ENCODE measurements at regions not wholly inside any gene's neighbourhood (a gene's known extent, or its start where the extent isn't known, plus 50 kb on each side); places are given as distances from the start of the nearest gene placed in this dataset.

GRCh38 chr5:102581011-102581410, 82.2 kb upstream of the SLCO6A1 start:
- TF ChIP-seq, protein P1, sequence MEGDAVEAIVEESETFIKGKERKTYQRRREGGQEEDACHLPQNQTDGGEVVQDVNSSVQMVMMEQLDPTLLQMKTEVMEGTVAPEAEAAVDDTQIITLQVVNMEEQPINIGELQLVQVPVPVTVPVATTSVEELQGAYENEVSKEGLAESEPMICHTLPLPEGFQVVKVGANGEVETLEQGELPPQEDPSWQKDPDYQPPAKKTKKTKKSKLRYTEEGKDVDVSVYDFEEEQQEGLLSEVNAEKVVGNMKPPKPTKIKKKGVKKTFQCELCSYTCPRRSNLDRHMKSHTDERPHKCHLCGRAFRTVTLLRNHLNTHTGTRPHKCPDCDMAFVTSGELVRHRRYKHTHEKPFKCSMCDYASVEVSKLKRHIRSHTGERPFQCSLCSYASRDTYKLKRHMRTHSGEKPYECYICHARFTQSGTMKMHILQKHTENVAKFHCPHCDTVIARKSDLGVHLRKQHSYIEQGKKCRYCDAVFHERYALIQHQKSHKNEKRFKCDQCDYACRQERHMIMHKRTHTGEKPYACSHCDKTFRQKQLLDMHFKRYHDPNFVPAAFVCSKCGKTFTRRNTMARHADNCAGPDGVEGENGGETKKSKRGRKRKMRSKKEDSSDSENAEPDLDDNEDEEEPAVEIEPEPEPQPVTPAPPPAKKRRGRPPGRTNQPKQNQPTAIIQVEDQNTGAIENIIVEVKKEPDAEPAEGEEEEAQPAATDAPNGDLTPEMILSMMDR (IDR thresholded peaks at IDR 0.05): no peak
- TF ChIP-seq POLR2A (IDR thresholded peaks at IDR 0.05): no peak
- TF ChIP-seq POLR2AphosphoS5 (IDR thresholded peaks at IDR 0.05; ENCODE audit: insufficient read depth in 1 of 2, low read depth in 1 of 2): no peak
